Hepatocyte (in vitro differentiated cells): ENCODE measurements at regions not wholly inside any gene's neighbourhood (a gene's known extent, or its start where the extent isn't known, plus 50 kb on each side); places are given as distances from the start of the nearest gene placed in this dataset.

Experiments used
- CTCF ChIP-seq: fragments of 200-600 bp; sonication (generic); IDR thresholded peaks from 2 replicates; pipeline ENCODE4 v1.5.1; 2016; ENCODE audit warnings: antibody characterized with exemption, mild to moderate bottlenecking; ENCODE audit not compliant: poor library complexity
- EZH2 ChIP-seq: fragments of 200-600 bp; sonication (generic); IDR thresholded peaks from 2 replicates; pipeline ENCODE4 v1.6.1; 2016; ENCODE audit warnings: antibody characterized with exemption, mild to moderate bottlenecking, borderline replicate concordance

GRCh38 chr12:127126260-127126628, 1140.7 kb upstream of the TMEM132C start:
- TF ChIP-seq EZH2 (no peak), CTCF (no peak)
